Prostate gland (tissue), 2 donors: ENCODE measurements at regions not wholly inside any gene's neighbourhood (a gene's known extent, or its start where the extent isn't known, plus 50 kb on each side); places are given as distances from the start of the nearest gene placed in this dataset.

Source experiments
- POLR2AphosphoS5 ChIP-seq: sonication (generic); formaldehyde crosslinking; IDR thresholded peaks from one replicate; pipeline ENCODE4 v1.6.1; 2017; ENCODE audit warnings: antibody characterized with exemption
- TF ChIP-seq, protein P1 (sequence below), 4 experiments: fragments of 200-600 bp in 2 of 4; fragments of 450-650 bp in 2 of 4; sonication (generic) in 2 of 4; IDR thresholded peaks; 1 replicate in 3 of 4; 2 replicates in 1 of 4; pipeline ENCODE4 v1.5.1; 2016 to 2019; ENCODE audit warnings: antibody characterized with exemption in 4 of 4, mild to moderate bottlenecking in 2 of 4, moderate library complexity in 2 of 4

DNA sequence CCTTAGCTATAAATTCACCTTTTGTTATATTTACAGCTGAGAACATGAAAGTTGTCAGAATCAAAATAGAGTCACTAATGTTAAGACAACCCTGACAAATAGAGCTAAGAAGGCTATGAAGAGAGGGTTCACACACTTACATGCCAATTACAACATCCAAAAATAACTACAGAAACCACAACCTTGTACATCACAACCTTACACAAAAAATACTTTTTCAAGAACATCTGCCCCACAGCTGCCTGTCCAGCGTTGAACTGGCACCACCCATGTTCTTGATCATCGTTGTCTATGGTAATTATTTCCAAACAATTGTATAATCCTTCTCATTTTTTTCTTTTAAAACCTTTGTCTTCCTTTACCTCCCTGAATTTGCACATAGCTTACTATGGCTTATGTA, 231.2 kb upstream of the FKBP1C start:
- TF ChIP-seq, protein P1, sequence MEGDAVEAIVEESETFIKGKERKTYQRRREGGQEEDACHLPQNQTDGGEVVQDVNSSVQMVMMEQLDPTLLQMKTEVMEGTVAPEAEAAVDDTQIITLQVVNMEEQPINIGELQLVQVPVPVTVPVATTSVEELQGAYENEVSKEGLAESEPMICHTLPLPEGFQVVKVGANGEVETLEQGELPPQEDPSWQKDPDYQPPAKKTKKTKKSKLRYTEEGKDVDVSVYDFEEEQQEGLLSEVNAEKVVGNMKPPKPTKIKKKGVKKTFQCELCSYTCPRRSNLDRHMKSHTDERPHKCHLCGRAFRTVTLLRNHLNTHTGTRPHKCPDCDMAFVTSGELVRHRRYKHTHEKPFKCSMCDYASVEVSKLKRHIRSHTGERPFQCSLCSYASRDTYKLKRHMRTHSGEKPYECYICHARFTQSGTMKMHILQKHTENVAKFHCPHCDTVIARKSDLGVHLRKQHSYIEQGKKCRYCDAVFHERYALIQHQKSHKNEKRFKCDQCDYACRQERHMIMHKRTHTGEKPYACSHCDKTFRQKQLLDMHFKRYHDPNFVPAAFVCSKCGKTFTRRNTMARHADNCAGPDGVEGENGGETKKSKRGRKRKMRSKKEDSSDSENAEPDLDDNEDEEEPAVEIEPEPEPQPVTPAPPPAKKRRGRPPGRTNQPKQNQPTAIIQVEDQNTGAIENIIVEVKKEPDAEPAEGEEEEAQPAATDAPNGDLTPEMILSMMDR (IDR thresholded peaks at IDR 0.05): no peak
- TF ChIP-seq POLR2AphosphoS5: no peak
